GM12801 (cell line): ENCODE measurements at regions not wholly inside any gene's neighbourhood (a gene's known extent, or its start where the extent isn't known, plus 50 kb on each side); places are given as distances from the start of the nearest gene placed in this dataset.

ENCODE experiments used
- CTCF ChIP-seq: IDR thresholded peaks from one replicate; pipeline ENCODE4 v1.5.1; 2011; ENCODE audit warnings: control low read depth; ENCODE audit not compliant: insufficient read length; ENCODE audit errors: extremely low read depth

GRCh38 chr1:221291113-221291512 is 411.9 kb downstream of the HLX start:
- TF ChIP-seq CTCF: no peak

- TF ChIP-seq CTCF: no peak
Observed at GRCh38 chr1:221292652-221293051, 413.4 kb downstream of the HLX start.

GRCh38 chr1:221294242-221294641 is 415.0 kb downstream of the HLX start:
- no peak for TF ChIP-seq CTCF

- TF ChIP-seq CTCF: no peak
Observed at GRCh38 chr1:221302357-221302756, 423.1 kb downstream of the HLX start.

- no peak for TF ChIP-seq CTCF
Observed at GRCh38 chr1:221302810-221303209, 423.6 kb downstream of the HLX start.

GRCh38 chr1:221303623-221304022 is 424.4 kb downstream of the HLX start:
- no peak for TF ChIP-seq CTCF

GRCh38 chr1:221306239-221306638 is 427.0 kb downstream of the HLX start:
- TF ChIP-seq CTCF: no peak
